HEK293 (cell line): ENCODE measurements at regions not wholly inside any gene's neighbourhood (a gene's known extent, or its start where the extent isn't known, plus 50 kb on each side); places are given as distances from the start of the nearest gene placed in this dataset.

ENCODE experiments used
- CTCF ChIA-PET: fragments of 350-600 bp; formaldehyde crosslinking; extraction: SDS; loops from one replicate; lab custom pipeline; 2021; ENCODE audit warnings: antibody characterized with exemption; lab: Yijun Ruan, JAX
- POLR2A ChIA-PET: fragments of 300-600 bp; formaldehyde crosslinking; extraction: SDS; loops from one replicate; lab custom pipeline; 2020; ENCODE audit warnings: antibody characterized with exemption, inconsistent platforms; lab: Yijun Ruan, JAX
- H3K27ac ChIP-seq: fragments of 200-500 bp; sonication (Bioruptor generic); 2 replicates; pipeline ENCODE4 v1.5.1; 2014; ENCODE audit warnings: low read depth, low read length, control low read depth, inconsistent platforms; ENCODE audit errors: extremely low read depth
- H3K36me3 ChIP-seq, 2 experiments: fragments of 200-500 bp in 1 of 2; sonication (Bioruptor generic) in 1 of 2; 1 replicate in 1 of 2; 2 replicates in 1 of 2; pipeline ENCODE4 v1.5.1; 2014 to 2017; ENCODE audit warnings: inconsistent platforms in 2 of 2, low read length in 2 of 2; ENCODE audit not compliant: control insufficient read depth in 2 of 2, insufficient read depth in 1 of 2
- H3K4me1 ChIP-seq: fragments of 200-500 bp; sonication (Bioruptor generic); 2 replicates; pipeline ENCODE4 v1.5.1; 2014; ENCODE audit warnings: mild to moderate bottlenecking, low read length, inconsistent platforms; ENCODE audit not compliant: control insufficient read depth, insufficient read depth
- H3K4me3 ChIP-seq: 2 replicates; pipeline ENCODE4 v1.5.1; 2011; ENCODE audit warnings: low read depth, mild to moderate bottlenecking, control low read depth, low read length, moderate library complexity
- H3K9me3 ChIP-seq: fragments of 200-500 bp; sonication (Bioruptor generic); 2 replicates; pipeline ENCODE4 v1.5.1; 2014; ENCODE audit warnings: low read depth, low read length, inconsistent platforms; ENCODE audit not compliant: control insufficient read depth, insufficient read depth
- GLIS2 ChIP-seq: fragments of 450-650 bp; formaldehyde crosslinking; IDR thresholded peaks from 2 replicates; pipeline ENCODE4 v1.5.1; 2016; ENCODE audit warnings: missing biosample characterization, missing genetic modification characterization
- KLF16 ChIP-seq: fragments of 450-650 bp; formaldehyde crosslinking; IDR thresholded peaks from 2 replicates; pipeline ENCODE4 v1.5.1; 2017; ENCODE audit warnings: missing biosample characterization, missing genetic modification characterization
- KLF7 ChIP-seq: fragments of 450-650 bp; formaldehyde crosslinking; IDR thresholded peaks from 2 replicates; pipeline ENCODE4 v1.5.1; 2016; ENCODE audit warnings: missing biosample characterization, missing genetic modification characterization, borderline replicate concordance
- REPIN1 ChIP-seq: fragments of 450-650 bp; formaldehyde crosslinking; IDR thresholded peaks from 2 replicates; pipeline ENCODE4 v1.5.1; 2017; ENCODE audit warnings: missing biosample characterization, missing genetic modification characterization, low read depth
- REST ChIP-seq: fragments of 450-650 bp; formaldehyde crosslinking; IDR thresholded peaks from 2 replicates; pipeline ENCODE4 v1.5.1; 2016; ENCODE audit warnings: missing biosample characterization, missing genetic modification characterization
- ZBTB21 ChIP-seq: fragments of 450-650 bp; formaldehyde crosslinking; IDR thresholded peaks from 2 replicates; pipeline ENCODE4 v1.5.1; 2017; ENCODE audit warnings: missing biosample characterization, missing genetic modification characterization
- ZBTB7A ChIP-seq: fragments of 450-650 bp; formaldehyde crosslinking; IDR thresholded peaks from 2 replicates; pipeline ENCODE4 v1.5.1; 2016; ENCODE audit warnings: low read depth, missing biosample characterization, missing genetic modification characterization
- ZBTB8A ChIP-seq: fragments of 450-650 bp; formaldehyde crosslinking; IDR thresholded peaks from 2 replicates; pipeline ENCODE4 v1.5.1; 2016; ENCODE audit warnings: missing biosample characterization, missing genetic modification characterization
- ZNF239 ChIP-seq: fragments of 450-650 bp; formaldehyde crosslinking; IDR thresholded peaks from 2 replicates; pipeline ENCODE4 v1.5.1; 2016; ENCODE audit warnings: missing biosample characterization, missing genetic modification characterization
- ZNF302 ChIP-seq: fragments of 450-650 bp; formaldehyde crosslinking; IDR thresholded peaks from 2 replicates; pipeline ENCODE4 v1.5.1; 2016; ENCODE audit warnings: missing biosample characterization, missing genetic modification characterization, low read depth
- ZNF324 ChIP-seq: fragments of 450-650 bp; formaldehyde crosslinking; IDR thresholded peaks from 2 replicates; pipeline ENCODE4 v1.5.1; 2016; ENCODE audit warnings: missing biosample characterization, missing genetic modification characterization
- ZNF350 ChIP-seq: fragments of 450-650 bp; formaldehyde crosslinking; IDR thresholded peaks from 2 replicates; pipeline ENCODE4 v1.5.0; 2017; ENCODE audit warnings: missing biosample characterization, mild to moderate bottlenecking, missing genetic modification characterization
- ZNF449 ChIP-seq: fragments of 450-650 bp; formaldehyde crosslinking; IDR thresholded peaks from 2 replicates; pipeline ENCODE4 v1.5.1; 2017; ENCODE audit warnings: missing biosample characterization, mild to moderate bottlenecking, missing genetic modification characterization, moderate library complexity
- ZNF623 ChIP-seq: fragments of 450-650 bp; formaldehyde crosslinking; IDR thresholded peaks from 2 replicates; pipeline ENCODE4 v1.5.1; 2016; ENCODE audit warnings: missing biosample characterization, missing genetic modification characterization
- ZNF624 ChIP-seq: fragments of 450-650 bp; formaldehyde crosslinking; IDR thresholded peaks from 2 replicates; pipeline ENCODE4 v1.5.1; 2017; ENCODE audit warnings: missing biosample characterization, missing genetic modification characterization
- ZNF660 ChIP-seq: fragments of 450-650 bp; IDR thresholded peaks from 2 replicates; pipeline ENCODE4 v1.5.1; 2018; ENCODE audit warnings: missing biosample characterization, mild to moderate bottlenecking, missing genetic modification characterization
- ZNF664 ChIP-seq: fragments of 450-650 bp; formaldehyde crosslinking; IDR thresholded peaks from 2 replicates; pipeline ENCODE4 v1.5.1; 2016; ENCODE audit warnings: missing biosample characterization, missing genetic modification characterization
- ZNF785 ChIP-seq: fragments of 450-650 bp; formaldehyde crosslinking; IDR thresholded peaks from 2 replicates; pipeline ENCODE4 v1.5.1; 2016; ENCODE audit warnings: missing biosample characterization, missing genetic modification characterization
- TF ChIP-seq, protein P1 (sequence below): fragments of 450-650 bp; formaldehyde crosslinking; IDR thresholded peaks from 2 replicates; pipeline ENCODE4 v1.5.1; 2016; ENCODE audit warnings: missing biosample characterization, missing genetic modification characterization
- TF ChIP-seq, protein P2 (sequence below): fragments of 450-650 bp; formaldehyde crosslinking; IDR thresholded peaks from 2 replicates; pipeline ENCODE4 v1.5.1; 2016; ENCODE audit warnings: missing biosample characterization, missing genetic modification characterization
- TF ChIP-seq, protein P3 (sequence below): fragments of 450-650 bp; formaldehyde crosslinking; IDR thresholded peaks from 2 replicates; pipeline ENCODE4 v1.5.1; 2016; ENCODE audit warnings: missing biosample characterization, missing genetic modification characterization

GRCh38 chr7:13028036-13028824 lies 340.8 kb downstream of the ARL4A start:
- peaks cover 9% of the 10 kb centered on the region for H3K4me1 ChIP-seq
- no peaks in the 10 kb centered on the region for H3K36me3 ChIP-seq
- H3K9me3 ChIP-seq = no peaks in the 10 kb centered on the region
- CTCF ChIA-PET = interaction anchor here (1.3 kb wide), 1 partner anchor 342 kb away, joined by 7 read pairs; no protein-coding TSS in a partner anchor
- H3K4me3 ChIP-seq = no peak overlapping the region
- no peak for TF ChIP-seq REPIN1
- TF ChIP-seq, all 188 proteins: peak for 0
- POLR2A ChIA-PET = no interaction called here
- H3K27ac ChIP-seq = no peak overlapping the region

DNA sequence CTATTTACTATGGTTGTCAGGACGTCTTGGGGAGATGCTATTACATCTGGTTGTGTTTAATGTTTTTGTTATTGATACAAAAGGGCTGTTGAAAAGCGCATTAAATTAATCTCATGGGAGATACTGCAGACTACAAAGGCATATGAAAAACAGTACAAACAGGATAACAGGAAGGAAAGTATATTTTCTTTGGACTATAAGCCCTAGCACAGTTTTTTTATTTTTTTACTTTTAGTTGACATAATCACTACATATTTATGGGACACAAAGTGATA lies 341.3 kb downstream of the ARL4A start:
- Histone ChIP-seq H3K4me1 (peaks cover 13% of the 10 kb centered on the region), H3K27ac (no peak overlapping the region), H3K4me3 (no peak overlapping the region), H3K9me3 (no peaks in the 10 kb centered on the region), H3K36me3 (no peaks in the 10 kb centered on the region)
- TF ChIP-seq ZNF350 (tag by site-specific recombination) (no peak), ZBTB8A (tag by site-specific recombination) (no peak), ZNF785 (no peak), ZNF624 (no peak), REST (tag by site-specific recombination) (no peak), ZNF623 (tag by site-specific recombination) (no peak), ZNF302 (tag by site-specific recombination) (no peak), GLIS2 (tag by site-specific recombination) (no peak), ZNF660 (tag by site-specific recombination) (no peak), ZBTB7A (tag by site-specific recombination) (no peak), ZNF664 (tag by site-specific recombination) (no peak)
- TF ChIP-seq, protein P1, sequence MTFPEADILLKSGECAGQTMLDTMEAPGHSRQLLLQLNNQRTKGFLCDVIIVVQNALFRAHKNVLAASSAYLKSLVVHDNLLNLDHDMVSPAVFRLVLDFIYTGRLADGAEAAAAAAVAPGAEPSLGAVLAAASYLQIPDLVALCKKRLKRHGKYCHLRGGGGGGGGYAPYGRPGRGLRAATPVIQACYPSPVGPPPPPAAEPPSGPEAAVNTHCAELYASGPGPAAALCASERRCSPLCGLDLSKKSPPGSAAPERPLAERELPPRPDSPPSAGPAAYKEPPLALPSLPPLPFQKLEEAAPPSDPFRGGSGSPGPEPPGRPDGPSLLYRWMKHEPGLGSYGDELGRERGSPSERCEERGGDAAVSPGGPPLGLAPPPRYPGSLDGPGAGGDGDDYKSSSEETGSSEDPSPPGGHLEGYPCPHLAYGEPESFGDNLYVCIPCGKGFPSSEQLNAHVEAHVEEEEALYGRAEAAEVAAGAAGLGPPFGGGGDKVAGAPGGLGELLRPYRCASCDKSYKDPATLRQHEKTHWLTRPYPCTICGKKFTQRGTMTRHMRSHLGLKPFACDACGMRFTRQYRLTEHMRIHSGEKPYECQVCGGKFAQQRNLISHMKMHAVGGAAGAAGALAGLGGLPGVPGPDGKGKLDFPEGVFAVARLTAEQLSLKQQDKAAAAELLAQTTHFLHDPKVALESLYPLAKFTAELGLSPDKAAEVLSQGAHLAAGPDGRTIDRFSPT = no peak
- TF ChIP-seq, protein P2, sequence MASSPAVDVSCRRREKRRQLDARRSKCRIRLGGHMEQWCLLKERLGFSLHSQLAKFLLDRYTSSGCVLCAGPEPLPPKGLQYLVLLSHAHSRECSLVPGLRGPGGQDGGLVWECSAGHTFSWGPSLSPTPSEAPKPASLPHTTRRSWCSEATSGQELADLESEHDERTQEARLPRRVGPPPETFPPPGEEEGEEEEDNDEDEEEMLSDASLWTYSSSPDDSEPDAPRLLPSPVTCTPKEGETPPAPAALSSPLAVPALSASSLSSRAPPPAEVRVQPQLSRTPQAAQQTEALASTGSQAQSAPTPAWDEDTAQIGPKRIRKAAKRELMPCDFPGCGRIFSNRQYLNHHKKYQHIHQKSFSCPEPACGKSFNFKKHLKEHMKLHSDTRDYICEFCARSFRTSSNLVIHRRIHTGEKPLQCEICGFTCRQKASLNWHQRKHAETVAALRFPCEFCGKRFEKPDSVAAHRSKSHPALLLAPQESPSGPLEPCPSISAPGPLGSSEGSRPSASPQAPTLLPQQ = no peak
- POLR2A ChIA-PET = no interaction called here
- CTCF ChIA-PET = no interaction called here

DNA sequence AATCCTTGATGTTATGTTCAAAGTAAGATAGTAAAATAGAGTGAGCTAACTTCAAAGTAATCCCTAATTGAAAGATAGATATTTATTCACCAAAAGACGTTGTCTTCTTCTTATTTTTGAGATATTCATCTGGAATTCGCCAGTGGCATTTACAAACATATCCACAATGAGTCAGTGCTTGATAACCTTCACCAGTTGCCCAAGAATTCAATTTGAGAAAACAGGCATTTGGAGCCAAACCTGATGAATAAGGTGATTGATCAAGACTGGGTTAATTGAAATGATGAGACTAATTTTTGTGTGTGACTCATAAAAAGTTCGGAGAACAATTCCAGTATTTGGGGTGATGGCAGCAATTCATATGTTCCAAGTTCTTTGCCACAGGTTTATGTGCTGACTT lies 344.0 kb downstream of the ARL4A start:
- TF ChIP-seq KLF7 (tag by site-specific recombination) = no peak
- TF ChIP-seq ZBTB21 = no peak
- no peak for TF ChIP-seq KLF16 (tag by site-specific recombination)
- TF ChIP-seq, protein P3, sequence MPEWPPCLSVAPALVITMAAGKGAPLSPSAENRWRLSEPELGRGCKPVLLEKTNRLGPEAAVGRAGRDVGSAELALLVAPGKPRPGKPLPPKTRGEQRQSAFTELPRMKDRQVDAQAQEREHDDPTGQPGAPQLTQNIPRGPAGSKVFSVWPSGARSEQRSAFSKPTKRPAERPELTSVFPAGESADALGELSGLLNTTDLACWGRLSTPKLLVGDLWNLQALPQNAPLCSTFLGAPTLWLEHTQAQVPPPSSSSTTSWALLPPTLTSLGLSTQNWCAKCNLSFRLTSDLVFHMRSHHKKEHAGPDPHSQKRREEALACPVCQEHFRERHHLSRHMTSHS = no peak
- TF ChIP-seq ZNF239 (tag by site-specific recombination) = no peak
- TF ChIP-seq ZNF449 (tag by site-specific recombination) = no peak
- no peak for TF ChIP-seq ZNF324
- TF ChIP-seq, all 188 proteins: peak for 0
- no peaks in the 10 kb centered on the region for H3K9me3 ChIP-seq
- H3K36me3 ChIP-seq = no peaks in the 10 kb centered on the region
- ChIA-PET POLR2A (no interaction called here), CTCF (interaction anchor here (0.6 kb wide), 1 partner anchor 249 kb away, joined by 3 read pairs; no protein-coding TSS in a partner anchor)
- H3K27ac ChIP-seq = no peak overlapping the region
- H3K4me3 ChIP-seq = no peak overlapping the region
- H3K4me1 ChIP-seq = peaks cover 13% of the 10 kb centered on the region
